ENCODE measurements at regions not wholly inside any gene's neighbourhood (a gene's known extent, or its start where the extent isn't known, plus 50 kb on each side); places are given as distances from the start of the nearest gene placed in this dataset.

GRCh38 chr2:150271952-150272802 lies 215.3 kb downstream of the RND3 start:
- no peak overlapping the region for H3K4me3 ChIP-seq (ENCODE audit: low read depth, low read length)
- no peak for DNase-seq (ENCODE audit: low read depth)
- in situ Hi-C loops (cut with HindIII; ENCODE audit: low sequenced_read_pairs) = no loop called here
- no peak for TF ChIP-seq CTCF (IDR thresholded peaks at IDR 0.05; ENCODE audit: low read depth, low read length, missing control alignments)

GRCh38 chr2:150267651-150268415 lies 219.6 kb downstream of the RND3 start:
- in situ Hi-C loops (cut with HindIII; ENCODE audit: low sequenced_read_pairs) = no loop called here
- TF ChIP-seq CTCF (IDR thresholded peaks at IDR 0.05; ENCODE audit: low read depth, low read length, missing control alignments) = no peak
- no peak for DNase-seq (ENCODE audit: low read depth)
- H3K4me3 ChIP-seq (ENCODE audit: low read depth, low read length) = no peak overlapping the region

GRCh38 chr2:150266931-150267330 lies 220.5 kb downstream of the RND3 start:
- DNase-seq (ENCODE audit: low read depth) = no peak
- no peak overlapping the region for H3K4me3 ChIP-seq (ENCODE audit: low read depth, low read length)
- TF ChIP-seq CTCF (IDR thresholded peaks at IDR 0.05; ENCODE audit: low read depth, low read length, missing control alignments) = no peak
- in situ Hi-C loops (cut with HindIII; ENCODE audit: low sequenced_read_pairs) = no loop called here

- TF ChIP-seq CTCF (IDR thresholded peaks at IDR 0.05; ENCODE audit: low read depth, low read length, missing control alignments) = no peak
- DNase-seq (ENCODE audit: low read depth) = no peak
- H3K4me3 ChIP-seq (ENCODE audit: low read depth, low read length) = no peak overlapping the region
- in situ Hi-C loops (cut with HindIII; ENCODE audit: low sequenced_read_pairs) = no loop called here
Measured at GRCh38 chr2:150264442-150264841, 223.0 kb downstream of the RND3 start.

GRCh38 chr2:150261691-150262090 lies 225.8 kb downstream of the RND3 start:
- TF ChIP-seq CTCF (IDR thresholded peaks at IDR 0.05; ENCODE audit: low read depth, low read length, missing control alignments) = no peak
- no peak for DNase-seq (ENCODE audit: low read depth)
- in situ Hi-C loops (cut with HindIII; ENCODE audit: low sequenced_read_pairs) = no loop called here
- H3K4me3 ChIP-seq (ENCODE audit: low read depth, low read length) = no peak overlapping the region

- no peak for TF ChIP-seq CTCF (IDR thresholded peaks at IDR 0.05; ENCODE audit: low read depth, low read length, missing control alignments)
- H3K4me3 ChIP-seq (ENCODE audit: low read depth, low read length) = no peak overlapping the region
- DNase-seq (ENCODE audit: low read depth) = no peak
- in situ Hi-C loops (cut with HindIII; ENCODE audit: low sequenced_read_pairs) = no loop called here
Measured at GRCh38 chr2:150260636-150261035, 226.8 kb downstream of the RND3 start.

All from astrocyte of the cerebellum (primary cell).